Heart right ventricle (tissue), 16 donors: ENCODE measurements at regions not wholly inside any gene's neighbourhood (a gene's known extent, or its start where the extent isn't known, plus 50 kb on each side); places are given as distances from the start of the nearest gene placed in this dataset.
A peak's percentile ranks its signal among the peaks of the same experiment; 100 is the strongest.

Experiments used
- ATAC-seq, 8 donors: fragments of 200-7000 bp; cut with Tn5 transposase; one replicate each; pipeline ENCODE4 v1.9.1; 2020; ENCODE audit warnings: mild to moderate bottlenecking in 8 of 8, moderate library complexity in 8 of 8, moderate number of reproducible peaks in 1 of 8
- DNase-seq, 2 donors: peaks; one replicate each; pipeline ENCODE4 v3.0.0-alpha.2; 2020
- H3K27ac ChIP-seq, 10 donors: fragments of 200-600 bp; sonication (generic) in 2 of 10; one replicate each; pipeline versions ENCODE4 v1.5.0 to v1.8.0; 2020 to 2022; ENCODE audit warnings: mild to moderate bottlenecking in 3 of 10
- H3K27me3 ChIP-seq, 7 donors: fragments of 200-600 bp; one replicate each; pipeline ENCODE4 v1.8.0; 2021 to 2022; ENCODE audit warnings: mild to moderate bottlenecking in 2 of 7
- H3K36me3 ChIP-seq, 9 donors: fragments of 200-600 bp; sonication (generic) in 1 of 9; one replicate each; pipeline versions ENCODE4 v1.5.0 to v1.8.0; 2020 to 2022; ENCODE audit warnings: mild to moderate bottlenecking in 2 of 9
- H3K4me1 ChIP-seq, 9 donors: fragments of 200-600 bp; sonication (generic) in 1 of 9; one replicate each; pipeline versions ENCODE4 v1.5.0 to v1.8.0; 2020 to 2022; ENCODE audit warnings: mild to moderate bottlenecking in 4 of 9
- H3K4me3 ChIP-seq, 10 donors: fragments of 200-600 bp; sonication (generic) in 2 of 10; one replicate each; pipeline versions ENCODE4 v1.5.0 to v1.8.0; 2020 to 2022; ENCODE audit warnings: mild to moderate bottlenecking in 7 of 10, moderate library complexity in 2 of 10
- H3K9me3 ChIP-seq, 11 donors: fragments of 200-600 bp in 10 of 11; sonication (generic) in 2 of 11; one replicate each; pipeline versions ENCODE4 v1.5.0 to v1.8.0; 2013 to 2022; ENCODE audit warnings: mild to moderate bottlenecking in 2 of 11, control low read depth in 1 of 11, moderate library complexity in 1 of 11
- CTCF ChIP-seq, 9 donors: fragments of 200-600 bp; sonication (generic) in 2 of 9; IDR thresholded peaks; one replicate each; pipeline versions ENCODE4 v1.5.0 to v1.8.0; 2021 to 2022; ENCODE audit warnings: antibody characterized with exemption in 9 of 9, mild to moderate bottlenecking in 5 of 9, moderate library complexity in 1 of 9
- WGBS, 2 donors: extraction: QIAGEN DNeasy Blood & Tissue Kit; methylation state at CpG; one replicate each; pipeline ENCODE4 v1.1.7; 2013; ENCODE audit warnings: inconsistent platforms in 1 of 2; 5-methylcytosine and 5-hydroxymethylcytosine counted together
- intact Hi-C, 10 donors: fragments of 100-400 bp; cut with DNase I; formaldehyde crosslinking; loops; one replicate each; pipeline versions ENCODE4 v1.11.1 to v1.14.2; 2022
- donor health status: Arrhythmogenic right ventricular cardiomyopathy.
- donor health status: ischemic (EF 13 %, LVEDD 7.1; RV severe dilation, severe dysfunction).
- donor health status: healthy with polysubstance abuse.
- donor health status: DM: no; HTN: yes; CAD: no.
- donor health status: DM: no; HTN: no; CAD: no.
- donor health status: ischemic (EF 25% LVEDD 6.9; RV normal size, moderate dysfunction).
- donor health status: ischemic (EF 25% LVEDD 5.7; RV mildly dilated, moderate dysfunction).
- donor health status: healthy.
- donor health status: DM: yes; HTN: yes; CAD: no.
- donor health status: Ischemic cardiomyopathy.
- donor health status: ischemic (EF 35%, LVEDD 5.7; RV mildly dilated, moderate dysfunction).
- donor health status: nonischemic (EF 11% LVEDD 7.7; RV severe dilation, severe dysfunction).
- donor health status: DM: yes; HTN: yes; CAD: no.
- donor health status: PGD.
- donor health status: ischemic (EF 29% LVEDD 5.4; RV normal size, mild dysfunction).
- donor health status: nonischemic (EF 23%, LVEDD 6.1; RV moderate dilation, normal function).

GRCh38 chr2:120403676-120404075, 57.7 kb downstream of the INHBB start:
- peaks cover 0 to 22% (median 10%) of the 10 kb centered on the region in 7 donors for H3K27me3 ChIP-seq
- no peak overlapping the region for H3K27ac ChIP-seq
- DNase-seq (no peak), ATAC-seq (no peak)
- H3K36me3 ChIP-seq = no peaks in the 10 kb centered on the region
- TF ChIP-seq CTCF (IDR thresholded peaks at IDR 0.05) = no peak
- H3K4me3 ChIP-seq = no peak overlapping the region
- WGBS, 2 donors = 79 to 80% methylated on average over 5 of the region's 5 CpGs
- peaks cover 0 to 11% (median 3%) of the 10 kb centered on the region in 11 donors for H3K9me3 ChIP-seq
- intact Hi-C loops = no loop called here
- H3K4me1 ChIP-seq = no peaks in the 10 kb centered on the region

- intact Hi-C loops = no loop called here
- WGBS, 2 donors = 89 to 90% methylated on average over 3 of the region's 3 CpGs
- no peak for TF ChIP-seq CTCF (IDR thresholded peaks at IDR 0.05)
Observed at GRCh38 chr2:120404274-120404673, 58.3 kb downstream of the INHBB start.

GRCh38 chr2:120404941-120405758, 59.2 kb downstream of the INHBB start:
- no peaks in the 10 kb centered on the region for H3K36me3 ChIP-seq
- ATAC-seq = peak in 1 of 8 donors; percentile 61
- DNase-seq = no peak
- peaks cover 0 to 11% (median 0%) of the 10 kb centered on the region in 7 donors for H3K27me3 ChIP-seq
- intact Hi-C loops = no loop called here
- H3K4me3 ChIP-seq = no peak overlapping the region
- H3K9me3 ChIP-seq = peaks cover 0 to 23% (median 18%) of the 10 kb centered on the region in 11 donors
- no peak overlapping the region for H3K27ac ChIP-seq
- H3K4me1 ChIP-seq = no peaks in the 10 kb centered on the region
- WGBS, 2 donors = 91 to 93% methylated on average over 19 of the region's 19 CpGs
- no peak for TF ChIP-seq CTCF (IDR thresholded peaks at IDR 0.05)

More at GRCh38 chr2:120404274-120404673, 58.3 kb downstream of the INHBB start:
- Histone ChIP-seq H3K4me1 (no peaks in the 10 kb centered on the region), H3K4me3 (no peak overlapping the region), H3K27me3 (peaks cover 0 to 19% (median 5%) of the 10 kb centered on the region in 7 donors), H3K27ac (no peak overlapping the region), H3K9me3 (peaks cover 0 to 17% (median 9%) of the 10 kb centered on the region in 11 donors), H3K36me3 (no peaks in the 10 kb centered on the region)
- no peak for ATAC-seq
- DNase-seq = no peak

- DNase-seq (no peak), ATAC-seq (no peak)
- Histone ChIP-seq H3K4me3 (no peak overlapping the region), H3K27ac (no peak overlapping the region), H3K27me3 (peaks cover 0 to 5% (median 0%) of the 10 kb centered on the region in 7 donors), H3K9me3 (peaks cover 0 to 29% (median 19%) of the 10 kb centered on the region in 11 donors), H3K4me1 (no peaks in the 10 kb centered on the region), H3K36me3 (no peaks in the 10 kb centered on the region)
- intact Hi-C loops = no loop called here
- TF ChIP-seq CTCF (IDR thresholded peaks at IDR 0.05) = no peak
- WGBS, 2 donors = 76 to 79% methylated on average over 5 of the region's 5 CpGs
Observed at GRCh38 chr2:120405759-120406099, 59.8 kb downstream of the INHBB start.
